DOHH2 (cell line): ENCODE measurements at regions not wholly inside any gene's neighbourhood (a gene's known extent, or its start where the extent isn't known, plus 50 kb on each side); places are given as distances from the start of the nearest gene placed in this dataset.

Experiments
- EZH2phosphoT487 ChIP-seq: fragments of 200-600 bp; sonication (generic); IDR thresholded peaks from 2 replicates; pipeline ENCODE4 v1.6.1; 2017; ENCODE audit warnings: borderline replicate concordance, mild to moderate bottlenecking, antibody characterized with exemption, low read length, moderate library complexity, mixed read lengths
- TF ChIP-seq, protein P1 (sequence below): fragments of 200-600 bp; sonication (generic); IDR thresholded peaks from one replicate; pipeline ENCODE4 v1.5.1; 2014; ENCODE audit warnings: antibody characterized with exemption, mild to moderate bottlenecking, low read depth, low read length; ENCODE audit not compliant: poor library complexity, severe bottlenecking

GRCh38 chr10:29395409-29395808 is 106.5 kb downstream of the LYZL1 start:
- TF ChIP-seq, protein P1, sequence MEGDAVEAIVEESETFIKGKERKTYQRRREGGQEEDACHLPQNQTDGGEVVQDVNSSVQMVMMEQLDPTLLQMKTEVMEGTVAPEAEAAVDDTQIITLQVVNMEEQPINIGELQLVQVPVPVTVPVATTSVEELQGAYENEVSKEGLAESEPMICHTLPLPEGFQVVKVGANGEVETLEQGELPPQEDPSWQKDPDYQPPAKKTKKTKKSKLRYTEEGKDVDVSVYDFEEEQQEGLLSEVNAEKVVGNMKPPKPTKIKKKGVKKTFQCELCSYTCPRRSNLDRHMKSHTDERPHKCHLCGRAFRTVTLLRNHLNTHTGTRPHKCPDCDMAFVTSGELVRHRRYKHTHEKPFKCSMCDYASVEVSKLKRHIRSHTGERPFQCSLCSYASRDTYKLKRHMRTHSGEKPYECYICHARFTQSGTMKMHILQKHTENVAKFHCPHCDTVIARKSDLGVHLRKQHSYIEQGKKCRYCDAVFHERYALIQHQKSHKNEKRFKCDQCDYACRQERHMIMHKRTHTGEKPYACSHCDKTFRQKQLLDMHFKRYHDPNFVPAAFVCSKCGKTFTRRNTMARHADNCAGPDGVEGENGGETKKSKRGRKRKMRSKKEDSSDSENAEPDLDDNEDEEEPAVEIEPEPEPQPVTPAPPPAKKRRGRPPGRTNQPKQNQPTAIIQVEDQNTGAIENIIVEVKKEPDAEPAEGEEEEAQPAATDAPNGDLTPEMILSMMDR = no peak
- TF ChIP-seq EZH2phosphoT487 = no peak
